NCI-H2081 treated with DMSO at 0.1 percent for 48 hours (cell line): ENCODE measurements at regions not wholly inside any gene's neighbourhood (a gene's known extent, or its start where the extent isn't known, plus 50 kb on each side); places are given as distances from the start of the nearest gene placed in this dataset.
"Not testable (repeated sequence)": the region's sequence is repeated elsewhere in the genome, so short reads cannot be mapped to it uniquely, and the experiment has no call there.

Experiments used
- DNase-seq: peaks from one replicate; lab custom pipeline; 2025; lab: John Stamatoyannopoulos, UW

DNA sequence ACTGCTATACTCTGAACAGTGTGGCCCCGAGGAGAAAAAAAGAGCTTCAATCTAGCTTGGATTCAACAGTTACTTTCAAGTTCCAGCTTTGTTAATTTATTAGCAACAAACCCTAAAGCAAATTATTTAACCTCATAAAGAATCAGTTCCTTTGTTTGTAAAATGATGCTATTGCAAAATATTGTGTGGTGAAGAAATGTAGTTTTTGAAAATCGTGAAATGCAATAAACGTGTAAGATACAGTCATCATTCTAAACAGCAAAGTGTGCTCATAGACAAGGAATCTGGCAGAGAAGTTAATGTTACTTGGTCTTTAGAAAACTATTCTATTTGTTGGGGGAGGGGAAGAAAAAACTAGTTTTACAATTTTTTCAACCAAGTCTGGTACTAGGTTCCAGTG is 297.6 kb upstream of the ADGRL4 start:
- DNase-seq, result no peak

DNA sequence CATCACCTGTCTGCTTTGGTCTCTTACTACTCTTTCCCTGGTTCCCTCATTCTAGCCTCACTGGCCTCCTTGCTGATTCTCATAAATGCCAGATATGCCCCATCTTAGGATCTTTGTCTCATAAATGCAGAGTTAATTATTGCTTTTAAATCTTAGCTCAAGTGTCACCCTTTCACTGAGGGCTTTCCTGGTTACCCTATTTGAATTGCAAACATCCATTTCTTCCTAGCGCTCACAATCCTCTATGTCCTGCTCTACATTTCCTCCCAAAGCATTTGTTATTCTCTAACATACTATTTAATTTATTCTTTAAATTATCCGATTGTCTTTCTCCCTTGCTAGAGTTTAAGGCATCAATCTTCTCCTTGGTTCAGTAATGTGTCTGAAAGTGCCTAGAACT is 296.5 kb upstream of the ADGRL4 start:
- DNase-seq, result no peak

DNA sequence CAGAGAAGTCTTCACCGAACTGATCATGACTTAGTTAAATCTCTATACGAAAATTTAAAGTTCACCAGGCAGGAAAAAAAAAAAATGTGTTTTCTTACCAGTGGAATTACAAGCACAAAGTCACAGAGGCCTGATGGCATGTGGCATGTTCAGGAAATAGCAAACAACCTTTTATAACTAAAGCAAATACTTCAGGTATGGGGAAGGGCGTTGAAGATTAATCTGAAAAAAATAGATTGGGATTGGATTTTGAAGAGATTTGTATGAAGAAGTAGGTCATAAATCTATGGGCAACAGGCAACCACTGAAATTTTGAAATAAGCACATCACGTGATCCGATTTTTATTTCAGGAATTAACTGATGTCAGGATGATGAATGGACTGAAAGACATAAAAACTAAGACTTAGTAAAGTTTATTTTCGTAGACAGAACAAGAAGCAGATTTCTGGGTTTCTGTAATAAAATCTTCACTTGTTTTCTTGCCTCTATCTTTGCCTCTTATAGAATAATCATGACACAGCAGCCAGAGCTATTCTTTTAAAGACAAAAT is 295.9 kb upstream of the ADGRL4 start:
- DNase-seq, result no peak

DNA sequence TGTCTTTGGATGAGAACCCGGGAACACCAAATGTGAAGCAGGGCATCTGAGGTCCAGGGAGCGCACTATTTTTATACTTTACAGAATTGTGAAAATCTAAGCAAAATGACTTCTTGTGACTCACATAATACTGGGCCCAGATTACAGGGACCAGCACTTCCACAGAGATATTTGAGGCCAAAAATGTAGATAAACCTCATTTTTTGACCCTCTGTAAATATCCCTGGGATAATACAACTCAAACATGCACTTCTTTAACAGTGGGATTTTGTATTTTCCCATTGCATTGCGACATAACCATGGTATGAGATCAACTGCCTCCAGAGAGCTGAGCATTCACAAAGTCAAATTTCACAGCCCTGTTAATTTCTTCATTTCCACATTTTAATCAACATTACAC is 289.4 kb upstream of the ADGRL4 start:
- no peak for DNase-seq

DNA sequence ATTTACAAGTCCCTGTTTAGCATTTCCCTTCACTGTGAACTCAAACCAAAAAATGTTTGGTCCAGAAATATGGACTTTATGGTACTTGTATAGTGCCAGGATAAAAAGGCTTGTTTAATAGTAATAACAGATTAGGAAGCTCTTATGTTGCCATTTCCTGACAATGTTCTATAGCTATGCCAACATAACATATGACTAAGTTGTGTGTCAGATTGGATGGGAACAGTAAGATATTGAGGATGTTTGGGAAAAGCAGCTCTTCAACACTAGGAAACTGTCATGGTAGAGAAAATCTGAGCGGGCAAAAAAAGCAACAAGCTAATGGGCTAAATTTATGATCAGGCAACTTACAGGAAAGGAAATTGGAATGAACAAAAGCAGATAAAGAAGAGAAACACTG is 287.1 kb upstream of the ADGRL4 start:
- DNase-seq, result no peak

DNA sequence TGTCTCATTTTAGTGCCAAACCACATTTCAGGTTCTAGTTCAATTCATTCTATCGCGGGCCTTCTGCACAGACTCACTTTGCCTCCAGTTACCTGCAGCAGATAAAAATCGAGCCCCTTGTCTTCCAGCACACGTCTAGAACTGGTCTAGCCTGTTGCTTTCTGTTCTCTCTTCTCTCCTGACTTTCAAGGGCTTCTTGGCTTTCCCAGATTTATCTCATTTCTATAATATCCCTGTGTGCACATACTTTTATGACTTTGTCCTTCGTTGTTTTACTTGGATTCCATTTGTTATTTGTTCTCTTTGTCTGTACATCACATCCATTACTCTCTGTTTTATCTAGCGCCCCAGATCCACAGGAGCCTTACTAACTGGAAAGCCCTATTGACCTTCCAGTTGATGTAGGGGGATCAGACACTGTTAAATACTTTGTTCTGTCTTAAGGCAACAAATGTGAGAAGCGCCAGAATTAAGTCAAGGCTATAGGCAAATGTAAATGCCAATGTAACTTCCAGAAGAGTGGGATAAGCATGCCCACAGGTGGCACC is 284.5 kb upstream of the ADGRL4 start:
- no peak for DNase-seq

DNA sequence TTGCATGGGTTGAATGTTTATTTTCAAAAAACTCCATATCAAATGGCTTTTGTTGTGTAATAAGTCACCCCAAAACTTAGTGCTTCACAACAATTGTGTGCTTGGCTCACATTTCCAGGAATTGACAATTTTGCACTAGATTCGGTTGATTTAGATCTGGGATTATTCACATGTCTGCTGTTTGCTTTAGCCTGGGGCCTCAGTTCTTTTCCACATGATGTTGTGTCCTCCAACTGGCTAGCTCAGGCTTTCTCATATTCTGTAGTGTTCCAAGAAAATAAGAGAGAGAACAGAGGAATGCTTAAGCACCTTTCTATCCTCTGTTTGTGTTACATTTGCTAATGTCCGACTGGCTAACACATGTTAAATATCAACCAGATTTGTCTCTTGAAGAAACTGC is 281.5 kb upstream of the ADGRL4 start:
- no peak for DNase-seq

DNA sequence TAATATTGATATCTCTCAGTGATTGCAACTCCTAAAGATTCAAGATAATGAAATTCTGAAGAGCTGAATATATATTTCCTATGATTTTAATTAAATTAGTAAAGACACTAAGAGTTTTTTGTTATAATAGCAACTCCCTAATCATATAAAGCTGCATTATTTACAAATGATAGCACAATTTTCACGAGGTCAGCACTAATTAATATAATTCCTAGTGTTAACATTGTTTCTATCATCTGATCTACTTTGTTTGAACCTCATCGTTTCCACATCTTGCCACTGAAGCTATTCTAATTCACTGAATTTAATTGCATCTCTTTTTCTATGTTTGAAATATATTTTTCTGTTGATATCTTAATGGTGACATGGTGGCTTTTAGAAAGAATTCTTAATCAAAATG is 279.1 kb upstream of the ADGRL4 start:
- DNase-seq, result no peak

DNA sequence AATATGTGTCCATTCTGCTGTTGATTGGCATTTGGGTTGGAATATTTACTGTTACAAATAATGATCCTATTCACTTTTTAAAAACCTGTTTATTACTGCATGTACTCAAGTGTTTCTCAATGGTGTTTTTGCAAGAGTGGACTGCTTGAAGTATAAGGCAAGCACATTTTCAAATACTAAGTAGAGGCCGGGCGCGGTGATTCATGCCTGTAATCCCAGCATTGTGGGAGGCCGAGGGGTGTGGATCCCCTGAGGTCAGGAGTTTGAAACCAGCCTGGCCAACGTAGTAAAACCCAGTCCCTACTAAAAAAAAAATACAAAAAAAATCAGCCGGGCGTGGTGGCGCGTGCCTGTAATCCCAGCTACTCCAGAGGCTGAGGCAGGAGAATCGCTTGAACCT is 276.9 kb upstream of the ADGRL4 start:
- no peak for DNase-seq

DNA sequence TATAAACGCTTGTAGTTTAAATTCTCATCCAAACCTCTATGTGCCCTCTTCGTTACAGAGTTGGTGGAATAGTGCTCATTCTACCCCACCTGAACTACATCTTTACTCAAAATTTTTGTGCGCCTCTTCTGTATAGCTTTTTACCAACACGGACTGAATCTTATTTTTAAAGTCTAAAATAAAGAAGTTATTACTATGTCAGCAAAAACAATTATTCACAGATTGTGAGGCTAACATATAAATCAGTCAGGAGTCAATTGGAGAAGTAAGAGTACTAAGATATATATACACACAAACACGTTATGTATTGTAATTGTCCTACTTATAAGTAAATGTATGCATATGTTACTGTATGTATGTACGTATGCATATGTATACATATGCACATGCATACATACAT is 274.9 kb upstream of the ADGRL4 start:
- no peak for DNase-seq

DNA sequence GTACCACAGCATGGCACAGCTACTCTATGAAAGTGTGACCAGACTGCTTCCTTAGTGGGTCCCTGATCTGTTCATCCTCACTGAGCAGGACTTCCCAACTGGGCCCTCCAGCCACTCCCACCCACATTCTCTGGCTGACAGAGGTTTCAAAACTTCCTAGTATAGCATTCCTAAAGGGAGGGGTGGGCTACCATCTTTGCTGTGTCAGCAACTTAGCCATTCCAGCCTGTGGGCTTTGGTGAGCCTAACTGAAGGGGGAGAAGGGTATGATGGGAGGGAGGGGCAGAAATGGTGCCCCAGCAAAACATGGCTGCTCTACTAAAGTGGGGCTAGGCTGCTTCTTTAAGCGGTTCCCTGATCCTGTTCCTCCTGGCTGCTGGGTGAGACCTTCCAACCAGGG is 265.2 kb upstream of the ADGRL4 start:
- DNase-seq, result no peak

DNA sequence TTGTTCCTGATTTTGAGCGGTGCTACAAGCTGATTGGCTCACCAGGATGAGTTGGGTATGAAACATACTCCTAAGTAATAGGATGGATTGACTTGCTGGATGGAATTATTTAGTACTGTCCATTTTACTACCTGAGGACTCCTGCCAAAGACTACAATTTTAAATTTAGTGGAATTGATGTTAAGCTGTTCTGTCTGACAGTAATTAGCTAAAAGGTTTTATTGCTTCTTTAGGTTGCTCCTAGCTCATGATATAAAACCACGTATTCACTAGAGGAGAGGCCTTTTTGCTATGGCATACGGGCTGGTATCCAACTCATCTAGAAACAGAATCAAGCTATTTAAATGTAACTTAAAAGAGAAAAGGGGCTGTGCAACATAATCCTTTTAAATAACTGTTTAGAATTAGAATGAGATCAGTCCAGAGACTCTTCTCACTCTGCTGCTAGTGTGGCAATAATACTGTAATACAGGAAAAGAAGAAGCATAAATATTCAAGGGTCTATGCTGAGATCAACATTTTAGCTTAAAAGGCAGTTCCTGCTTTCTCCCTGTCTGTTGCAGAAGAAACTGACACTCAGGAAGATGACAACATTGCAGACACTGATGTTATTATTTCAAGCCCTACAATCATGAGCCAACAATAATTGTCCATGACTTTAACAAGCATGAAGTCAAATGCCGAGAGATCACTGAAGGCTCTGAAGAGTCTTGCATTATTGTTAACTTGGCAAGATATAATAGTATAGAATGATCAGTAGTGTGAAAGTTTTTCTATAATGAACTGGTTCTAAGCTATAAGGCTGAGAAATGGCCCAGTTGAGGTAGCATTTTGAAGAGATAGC is 258.7 kb upstream of the ADGRL4 start:
- no peak for DNase-seq

DNA sequence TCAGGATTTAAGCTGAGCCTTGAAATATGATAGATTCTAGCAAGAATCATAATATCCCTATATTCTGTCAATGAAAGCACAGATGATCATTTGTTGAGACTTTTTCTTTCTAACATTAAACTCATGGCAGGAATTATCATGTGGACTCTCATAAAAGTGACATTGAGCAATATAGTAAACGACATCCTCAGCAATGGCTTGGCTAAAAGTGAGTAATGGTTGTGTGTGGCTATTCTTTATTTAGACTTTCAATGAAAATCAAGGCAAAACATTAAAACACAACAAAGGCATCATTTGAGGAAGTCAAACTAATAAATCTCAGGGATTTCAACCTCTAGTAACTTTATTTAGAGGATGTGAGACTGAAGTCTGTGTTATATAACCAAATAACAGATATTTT is 257.8 kb upstream of the ADGRL4 start:
- no peak for DNase-seq

DNA sequence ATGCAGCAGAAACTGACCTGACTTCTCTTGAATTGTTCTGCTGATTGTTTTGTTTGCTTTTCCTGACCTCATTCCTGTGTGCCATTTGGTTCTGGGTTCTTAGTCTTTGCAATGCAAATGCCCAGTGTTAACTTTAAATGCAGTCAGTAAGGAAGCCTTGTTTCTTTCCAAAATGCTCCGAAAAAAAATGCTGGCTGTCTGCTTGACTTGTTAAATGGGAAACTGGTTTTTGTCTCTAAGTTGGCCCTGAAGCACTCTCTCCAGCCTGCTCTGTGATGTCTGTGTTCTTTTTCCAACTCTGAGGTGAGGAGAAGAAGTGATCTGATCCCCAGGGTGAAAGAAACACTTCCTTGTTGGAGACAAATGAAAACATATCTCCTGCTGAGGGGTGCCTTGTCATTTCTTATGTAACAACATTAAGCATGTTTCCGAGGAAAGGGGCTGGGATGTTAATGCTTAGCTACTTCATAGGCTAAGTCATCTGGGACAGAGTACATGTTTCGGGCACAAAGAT is 256.3 kb upstream of the ADGRL4 start:
- DNase-seq, result no peak

DNA sequence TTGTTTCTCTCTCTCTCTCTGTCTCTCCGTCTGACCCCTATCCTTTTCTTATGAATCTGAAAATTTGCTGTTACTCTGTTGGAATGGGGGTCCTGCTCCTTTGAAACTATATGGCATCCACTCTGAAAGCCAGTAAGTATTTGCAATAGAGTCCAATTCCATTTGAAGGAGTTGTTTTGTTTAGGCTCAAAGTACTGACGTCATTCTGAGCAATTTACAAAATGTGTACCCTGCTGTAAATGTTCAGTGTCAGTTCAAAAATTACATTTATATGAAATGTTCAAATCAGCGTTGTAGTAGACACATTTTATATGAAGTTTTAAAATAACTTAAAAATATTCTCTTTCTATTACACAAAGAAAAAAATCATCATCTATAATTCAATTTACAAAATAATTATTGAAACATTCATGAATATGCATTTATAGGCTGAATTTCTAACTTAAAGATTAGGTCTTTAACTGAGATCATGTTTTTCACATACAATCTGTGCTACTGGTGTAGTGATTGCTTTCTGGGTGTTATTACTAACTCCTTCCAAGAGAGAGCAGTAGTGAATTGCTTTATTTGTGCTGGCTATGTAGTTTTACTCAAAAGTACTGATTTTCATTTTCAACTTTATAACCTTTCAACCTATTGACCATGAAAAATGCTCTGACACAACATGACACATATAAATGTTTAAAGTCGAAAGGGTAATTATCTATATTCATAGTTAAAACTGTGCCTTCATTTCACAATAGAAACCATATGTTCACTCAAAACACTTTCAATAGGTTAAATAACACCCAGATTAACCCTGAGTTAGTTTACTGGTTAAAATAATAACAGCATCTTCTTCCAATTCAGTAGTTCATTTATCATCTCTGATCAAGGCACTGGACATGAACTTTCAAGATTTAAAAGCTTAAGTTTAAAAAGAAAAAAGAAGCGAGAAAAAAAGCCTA is 253.1 kb upstream of the ADGRL4 start:
- no peak for DNase-seq

DNA sequence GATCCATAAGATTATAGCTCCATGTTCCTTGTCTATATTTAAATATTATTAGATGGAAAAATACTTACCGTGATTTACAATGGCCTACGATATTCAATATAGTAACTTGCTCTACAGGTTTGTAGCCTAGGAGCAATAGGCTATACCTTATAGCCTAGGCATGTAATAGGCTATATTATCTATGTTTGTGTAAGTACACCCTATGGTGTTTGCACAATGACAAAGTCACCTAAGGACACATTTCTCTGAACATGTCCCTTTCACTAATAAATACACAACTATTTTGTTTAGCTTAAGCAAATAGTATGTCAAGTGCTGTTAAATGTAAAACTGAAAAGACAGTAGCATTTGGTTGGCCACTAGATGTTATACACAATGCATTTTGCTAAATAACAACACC is 248.9 kb upstream of the ADGRL4 start:
- no peak for DNase-seq

DNA sequence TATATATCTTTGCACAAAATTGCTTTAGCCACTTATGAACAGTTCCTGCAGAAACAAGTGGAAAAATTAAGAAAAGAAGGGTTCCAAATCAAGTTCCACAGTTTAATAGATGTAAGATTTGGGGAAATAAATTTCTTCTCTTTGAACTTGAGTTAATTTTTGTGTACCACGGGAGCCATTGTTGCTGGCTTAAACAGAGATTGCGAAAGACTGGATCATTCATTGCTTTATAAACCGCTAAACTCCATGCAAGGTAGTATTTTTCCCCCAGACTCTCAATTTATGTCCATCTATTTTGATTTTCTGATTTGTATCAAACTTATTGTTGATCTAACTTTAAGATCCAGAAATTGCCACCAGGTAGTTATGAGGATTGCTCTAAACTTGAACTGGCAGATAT is 246.1 kb upstream of the ADGRL4 start:
- no peak for DNase-seq

DNA sequence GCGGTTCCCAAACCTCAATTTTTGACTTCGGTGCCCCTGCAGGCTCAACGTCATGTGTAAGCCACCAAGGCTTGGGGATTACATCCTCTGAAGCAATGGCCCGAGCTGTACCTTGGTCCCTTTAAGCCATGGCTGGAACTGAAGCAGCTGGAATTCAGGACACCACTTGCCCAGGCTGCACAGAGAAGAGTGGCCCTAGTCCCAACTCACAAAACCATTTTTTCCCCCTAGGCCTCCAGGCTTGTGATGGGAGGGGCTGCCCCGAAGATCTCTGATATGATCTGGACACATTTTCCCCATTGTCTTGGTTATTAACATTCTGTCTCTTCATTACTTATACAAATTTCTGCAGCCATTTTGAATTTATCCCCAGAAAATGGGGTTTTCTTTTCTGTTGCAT is 233.3 kb upstream of the ADGRL4 start:
- DNase-seq, result no peak

DNA sequence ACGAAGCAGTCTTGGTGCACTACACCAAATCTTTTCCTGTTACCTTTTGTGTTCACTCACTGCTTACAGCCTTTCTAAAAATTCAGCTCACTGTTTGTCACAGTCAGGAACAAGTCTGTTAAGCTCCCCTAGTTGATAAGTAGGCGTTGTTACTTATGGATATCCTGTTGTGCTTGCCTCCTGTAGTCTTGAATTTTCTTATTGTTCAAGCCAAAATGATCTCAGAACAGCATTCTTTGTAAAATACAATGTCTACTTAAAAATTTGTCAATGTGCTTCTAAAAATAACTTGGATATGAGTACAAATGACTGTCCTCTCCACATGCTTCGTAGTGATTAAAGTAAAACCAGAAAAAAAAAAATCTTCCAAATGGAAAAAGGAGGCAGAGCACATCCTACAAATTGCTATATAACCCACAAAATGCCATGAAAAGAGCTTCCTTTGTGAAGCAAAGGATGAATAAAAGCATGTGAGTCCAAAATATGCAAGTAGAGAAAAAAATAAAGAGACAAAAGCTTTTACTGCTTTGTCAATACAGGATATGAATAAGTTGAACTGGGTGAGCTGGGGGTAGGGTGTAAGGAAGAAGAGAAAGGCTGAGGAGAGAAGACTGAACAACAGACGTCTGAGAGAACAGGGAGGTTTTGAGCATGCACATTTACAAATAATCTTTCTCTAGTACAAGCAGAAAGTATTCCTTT is 228.9 kb upstream of the ADGRL4 start:
- no peak for DNase-seq

DNA sequence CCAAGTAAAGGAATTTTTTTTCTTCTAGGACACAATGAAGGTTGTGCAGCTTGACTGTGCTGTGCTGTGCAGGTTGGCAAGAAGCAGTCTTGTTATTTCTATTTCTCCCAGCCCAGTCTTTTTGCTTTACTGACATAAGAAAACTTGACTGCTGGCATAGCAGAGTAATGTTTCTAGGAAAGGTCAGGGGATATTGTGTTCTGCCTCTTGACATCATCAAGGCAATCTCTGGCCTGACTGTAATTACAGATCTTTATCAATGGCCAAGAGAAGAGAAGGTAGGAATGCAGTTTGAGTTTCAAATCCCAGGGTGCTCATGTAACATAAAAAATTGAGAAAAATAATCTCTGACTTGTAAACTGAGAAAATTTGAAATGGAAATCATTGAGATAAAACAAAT is 226.3 kb upstream of the ADGRL4 start:
- no peak for DNase-seq

DNA sequence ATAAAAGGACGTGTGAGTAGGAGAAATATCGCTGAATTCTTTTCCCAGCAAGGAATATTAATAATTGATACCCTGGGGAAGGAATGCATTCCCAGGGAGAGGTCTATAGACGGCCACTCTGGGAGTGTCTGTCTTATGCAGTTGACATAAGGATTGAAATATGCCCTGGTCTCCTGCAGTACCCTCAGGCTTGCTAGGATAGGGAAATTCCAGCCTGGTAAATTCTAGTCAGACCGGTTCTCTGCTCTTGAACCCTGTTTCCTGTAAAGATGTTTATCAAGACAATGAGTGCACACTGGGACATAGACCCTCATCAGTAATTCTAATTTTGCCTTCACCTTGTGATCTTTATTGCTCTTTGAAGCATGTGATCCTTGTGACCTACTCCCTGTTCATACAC is 224.2 kb upstream of the ADGRL4 start:
- DNase-seq, result not testable (repeated sequence)

DNA sequence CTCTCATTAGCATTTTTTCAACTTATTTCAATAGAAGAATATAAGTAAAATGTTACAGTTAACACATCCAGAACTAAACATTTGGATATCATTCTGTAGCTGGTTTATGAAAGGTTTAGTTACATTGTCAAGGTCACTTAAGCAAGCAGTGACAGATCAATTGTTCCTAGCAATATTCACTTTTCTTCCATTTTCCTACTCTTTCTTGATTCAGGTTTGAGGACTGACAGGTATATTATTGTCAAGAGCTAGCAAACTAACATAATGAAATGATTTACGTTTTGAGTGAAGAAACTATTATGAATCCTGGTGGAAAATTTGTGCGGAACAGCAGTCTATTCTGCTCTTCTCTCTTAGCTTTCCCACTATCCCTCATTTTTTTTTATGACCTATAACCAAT is 220.4 kb upstream of the ADGRL4 start:
- DNase-seq, result no peak
